ENCODE measurements at regions not wholly inside any gene's neighbourhood (a gene's known extent, or its start where the extent isn't known, plus 50 kb on each side); places are given as distances from the start of the nearest gene placed in this dataset.

DNA sequence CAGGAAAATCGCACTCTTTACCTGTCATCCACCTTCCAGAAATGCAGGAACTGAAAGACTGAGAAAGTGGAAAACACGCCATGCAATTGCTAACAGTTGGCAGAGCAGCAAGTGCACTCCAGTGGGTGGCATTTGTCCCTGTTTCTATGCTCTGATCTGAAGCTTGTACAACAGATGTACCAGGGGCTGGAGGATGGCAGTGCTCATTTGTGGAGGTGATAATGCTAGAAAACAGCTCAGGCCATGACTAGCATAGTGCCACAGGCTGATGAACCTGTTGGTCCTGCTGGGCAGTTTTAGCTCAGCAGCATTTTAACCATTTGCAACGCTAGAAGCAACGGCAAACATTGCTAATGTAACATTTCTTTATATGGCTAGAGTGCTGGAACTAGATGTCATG, 199.9 kb upstream of the NRP1 start:
- no peak overlapping the region for H3K4me3 ChIP-seq (ENCODE audit: low read depth, low read length)
- DNase-seq (ENCODE audit: low read depth): no peak
- TF ChIP-seq, protein P1, sequence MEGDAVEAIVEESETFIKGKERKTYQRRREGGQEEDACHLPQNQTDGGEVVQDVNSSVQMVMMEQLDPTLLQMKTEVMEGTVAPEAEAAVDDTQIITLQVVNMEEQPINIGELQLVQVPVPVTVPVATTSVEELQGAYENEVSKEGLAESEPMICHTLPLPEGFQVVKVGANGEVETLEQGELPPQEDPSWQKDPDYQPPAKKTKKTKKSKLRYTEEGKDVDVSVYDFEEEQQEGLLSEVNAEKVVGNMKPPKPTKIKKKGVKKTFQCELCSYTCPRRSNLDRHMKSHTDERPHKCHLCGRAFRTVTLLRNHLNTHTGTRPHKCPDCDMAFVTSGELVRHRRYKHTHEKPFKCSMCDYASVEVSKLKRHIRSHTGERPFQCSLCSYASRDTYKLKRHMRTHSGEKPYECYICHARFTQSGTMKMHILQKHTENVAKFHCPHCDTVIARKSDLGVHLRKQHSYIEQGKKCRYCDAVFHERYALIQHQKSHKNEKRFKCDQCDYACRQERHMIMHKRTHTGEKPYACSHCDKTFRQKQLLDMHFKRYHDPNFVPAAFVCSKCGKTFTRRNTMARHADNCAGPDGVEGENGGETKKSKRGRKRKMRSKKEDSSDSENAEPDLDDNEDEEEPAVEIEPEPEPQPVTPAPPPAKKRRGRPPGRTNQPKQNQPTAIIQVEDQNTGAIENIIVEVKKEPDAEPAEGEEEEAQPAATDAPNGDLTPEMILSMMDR (IDR thresholded peaks at IDR 0.05; ENCODE audit: insufficient read depth, low read depth, low read length, missing control alignments): no peak

DNA sequence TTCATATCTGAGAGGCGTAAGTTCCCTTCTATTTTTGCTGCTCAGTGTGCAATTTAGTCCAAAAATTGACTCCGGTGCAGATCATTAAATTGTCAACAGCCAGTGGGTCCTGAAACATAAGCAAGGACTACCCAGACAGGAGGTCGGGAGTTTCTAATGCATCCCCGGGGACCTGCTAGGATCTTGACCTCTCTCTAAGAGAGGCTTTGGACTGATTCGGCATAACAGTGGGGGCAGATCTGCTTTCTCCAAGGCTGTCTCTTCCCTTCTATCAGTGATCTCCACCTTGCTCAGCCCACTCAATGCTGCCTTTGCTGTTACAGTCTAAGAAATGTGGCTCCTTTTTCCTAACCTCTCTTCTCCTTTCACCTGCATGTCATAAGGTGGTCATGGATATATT, 199.1 kb upstream of the NRP1 start:
- TF ChIP-seq, protein P1 (IDR thresholded peaks at IDR 0.05; ENCODE audit: insufficient read depth, low read depth, low read length, missing control alignments): no peak
- no peak for DNase-seq (ENCODE audit: low read depth)
- no peak overlapping the region for H3K4me3 ChIP-seq (ENCODE audit: low read depth, low read length)

DNA sequence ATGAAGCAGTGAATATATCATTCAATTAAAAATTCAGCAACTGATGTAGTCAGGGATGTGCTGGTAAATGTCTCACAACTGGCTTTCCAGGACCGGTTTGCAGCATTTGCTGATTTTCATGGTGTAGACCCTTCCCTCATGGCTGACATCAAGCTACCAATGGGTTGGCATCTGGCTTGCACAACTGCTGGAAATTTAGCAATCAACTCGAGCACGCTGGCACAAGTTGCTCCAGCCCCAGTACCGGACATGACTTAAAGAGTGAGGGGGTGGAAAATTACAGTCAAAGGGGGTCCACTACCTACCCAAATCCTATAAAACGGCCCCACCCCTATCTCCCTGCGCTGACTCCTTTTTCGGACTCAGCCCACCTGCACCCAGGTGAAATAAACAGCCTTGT, 198.4 kb upstream of the NRP1 start:
- TF ChIP-seq, protein P1 (IDR thresholded peaks at IDR 0.05; ENCODE audit: insufficient read depth, low read depth, low read length, missing control alignments): no peak
- no peak for DNase-seq (ENCODE audit: low read depth)
- H3K4me3 ChIP-seq (ENCODE audit: low read depth, low read length): no peak overlapping the region

DNA sequence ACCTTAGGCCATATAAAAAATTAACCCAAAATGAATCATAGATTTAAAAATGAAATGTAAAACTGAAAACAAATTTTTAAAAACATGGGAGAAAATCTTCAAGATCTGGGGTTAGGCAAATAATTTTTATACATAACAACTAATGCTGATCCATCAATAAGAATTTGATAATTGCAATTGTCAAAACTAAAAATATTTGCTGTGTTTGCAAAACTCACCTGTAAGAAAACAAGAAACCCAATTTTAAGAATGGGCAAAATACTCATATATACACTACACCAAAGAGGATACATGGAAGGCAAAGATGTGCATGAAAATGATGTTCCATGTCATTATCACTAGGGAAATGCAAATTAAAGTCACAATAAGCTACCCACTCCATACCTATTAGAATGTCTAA, 194.8 kb upstream of the NRP1 start:
- TF ChIP-seq, protein P1 (IDR thresholded peaks at IDR 0.05; ENCODE audit: insufficient read depth, low read depth, low read length, missing control alignments): no peak
- no peak for DNase-seq (ENCODE audit: low read depth)
- H3K4me3 ChIP-seq (ENCODE audit: low read depth, low read length): no peak overlapping the region

DNA sequence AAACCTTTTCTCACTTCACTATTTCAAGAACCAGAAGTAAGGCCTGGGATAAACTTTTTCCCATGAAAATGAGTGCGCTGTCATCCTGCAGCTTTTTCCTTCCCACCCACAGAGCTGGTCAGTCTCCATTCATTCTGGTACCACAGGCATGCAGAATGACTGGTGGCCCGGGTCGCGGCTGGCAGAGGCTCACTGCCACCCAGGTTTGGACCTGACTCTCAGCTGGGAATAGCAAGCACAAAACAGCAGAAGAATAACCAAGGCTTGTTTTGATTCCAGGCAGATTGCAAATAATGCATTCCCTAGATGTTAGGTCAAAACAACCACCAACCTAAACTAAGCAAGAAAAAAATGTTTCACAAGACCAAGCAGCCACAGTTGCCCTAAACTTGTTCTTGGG, 190.5 kb upstream of the NRP1 start:
- DNase-seq (ENCODE audit: low read depth): no peak
- TF ChIP-seq, protein P1 (IDR thresholded peaks at IDR 0.05; ENCODE audit: insufficient read depth, low read depth, low read length, missing control alignments): no peak
- H3K4me3 ChIP-seq (ENCODE audit: low read depth, low read length): no peak overlapping the region

DNA sequence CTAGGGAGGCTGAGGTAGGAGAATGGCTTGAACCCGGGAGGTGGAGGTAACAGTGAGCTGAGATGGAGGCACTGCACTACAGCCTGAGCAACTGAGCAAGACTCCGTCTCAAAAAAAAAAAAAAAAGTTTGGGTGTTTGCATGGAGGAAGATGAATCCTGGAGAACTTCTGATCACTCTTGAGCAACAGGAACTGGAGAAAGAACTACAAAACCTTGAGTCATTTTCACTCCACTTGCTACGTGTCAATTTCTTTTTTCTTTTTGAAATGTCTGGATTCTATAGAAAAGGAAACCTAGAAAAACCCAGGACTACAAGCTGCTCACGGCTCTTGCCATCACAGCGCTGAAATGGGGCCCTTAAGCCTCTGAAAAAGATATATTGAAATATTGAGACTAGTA, 189.6 kb upstream of the NRP1 start:
- no peak for DNase-seq (ENCODE audit: low read depth)
- no peak overlapping the region for H3K4me3 ChIP-seq (ENCODE audit: low read depth, low read length)
- TF ChIP-seq, protein P1 (IDR thresholded peaks at IDR 0.05; ENCODE audit: insufficient read depth, low read depth, low read length, missing control alignments): no peak

DNA sequence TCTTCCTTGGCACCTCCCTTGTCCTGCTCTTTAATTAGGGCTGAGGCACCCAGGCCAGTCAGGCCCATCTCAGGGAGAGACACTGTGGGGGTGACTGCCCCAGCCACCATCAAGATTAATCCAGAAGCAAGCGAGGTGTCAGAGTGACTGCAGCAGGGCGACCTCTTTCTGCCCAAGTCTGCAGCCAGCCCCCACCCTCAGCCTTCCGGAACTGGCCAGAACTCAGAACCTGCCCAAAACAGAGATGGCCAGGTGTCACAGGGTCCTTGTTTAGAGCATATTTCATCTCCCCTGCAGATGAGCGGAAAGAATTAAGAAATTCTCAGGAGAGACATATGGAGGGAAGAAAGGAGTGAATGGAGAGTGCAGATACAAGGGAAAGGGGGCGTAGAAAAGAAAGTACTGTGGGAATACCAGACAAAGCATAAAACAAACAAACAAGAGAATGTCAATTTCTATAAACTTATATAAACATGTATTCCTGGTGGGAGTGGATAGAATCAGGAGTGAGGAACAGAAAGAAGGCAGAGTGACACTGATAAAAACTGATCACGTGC, 188.8 kb upstream of the NRP1 start:
- H3K4me3 ChIP-seq (ENCODE audit: low read depth, low read length): no peak overlapping the region
- TF ChIP-seq, protein P1 (IDR thresholded peaks at IDR 0.05; ENCODE audit: insufficient read depth, low read depth, low read length, missing control alignments): no peak
- DNase-seq (ENCODE audit: low read depth): no peak
